ENCODE measurements at regions not wholly inside any gene's neighbourhood (a gene's known extent, or its start where the extent isn't known, plus 50 kb on each side); places are given as distances from the start of the nearest gene placed in this dataset.

GRCh38 chr18:22685788-22686187 lies 247.3 kb upstream of the RBBP8 start:
- H3K4me3 ChIP-seq (ENCODE audit: low read length): no peak overlapping the region
- no peak overlapping the region for H3K4me2 ChIP-seq (ENCODE audit: low read length)
- no peak overlapping the region for H3K27ac ChIP-seq (ENCODE audit: low read depth, low read length)
- H3K79me2 ChIP-seq (ENCODE audit: control insufficient read depth, low read length): no peaks in the 10 kb centered on the region
- no peaks in the 10 kb centered on the region for H3K36me3 ChIP-seq (ENCODE audit: control insufficient read depth, low read length)
- H3K9me3 ChIP-seq (ENCODE audit: control insufficient read depth, insufficient read depth, low read length): no peaks in the 10 kb centered on the region
- H3F3A ChIP-seq (ENCODE audit: control insufficient read depth, insufficient read depth): no peaks in the 10 kb centered on the region
- H3K9me2 ChIP-seq (replicated peaks; ENCODE audit: control insufficient read depth, low read length): no peaks in the 10 kb centered on the region
- no peaks in the 10 kb centered on the region for H4K20me1 ChIP-seq (ENCODE audit: control insufficient read depth, insufficient read depth, low read depth, low read length)
- H3K4me1 ChIP-seq (ENCODE audit: control insufficient read depth, low read length): no peaks in the 10 kb centered on the region
- no peak for TF ChIP-seq EZH2phosphoT487 (IDR thresholded peaks at IDR 0.05; ENCODE audit: borderline replicate concordance, low read length)
- TF ChIP-seq CTCF (IDR thresholded peaks at IDR 0.05; ENCODE audit: low read depth, low read length, poor library complexity, severe bottlenecking): no peak
- H3K27me3 ChIP-seq (ENCODE audit: control insufficient read depth, low read length): no peaks in the 10 kb centered on the region

- no peaks in the 10 kb centered on the region for H3K27me3 ChIP-seq (ENCODE audit: control insufficient read depth, low read length)
- H3F3A ChIP-seq (ENCODE audit: control insufficient read depth, insufficient read depth): no peaks in the 10 kb centered on the region
- no peaks in the 10 kb centered on the region for H3K4me1 ChIP-seq (ENCODE audit: control insufficient read depth, low read length)
- no peaks in the 10 kb centered on the region for H4K20me1 ChIP-seq (ENCODE audit: control insufficient read depth, insufficient read depth, low read depth, low read length)
- H3K4me3 ChIP-seq (ENCODE audit: low read length): no peak overlapping the region
- H3K27ac ChIP-seq (ENCODE audit: low read depth, low read length): no peak overlapping the region
- no peaks in the 10 kb centered on the region for H3K36me3 ChIP-seq (ENCODE audit: control insufficient read depth, low read length)
- H3K9me2 ChIP-seq (replicated peaks; ENCODE audit: control insufficient read depth, low read length): no peaks in the 10 kb centered on the region
- no peaks in the 10 kb centered on the region for H3K79me2 ChIP-seq (ENCODE audit: control insufficient read depth, low read length)
- H3K9me3 ChIP-seq (ENCODE audit: control insufficient read depth, insufficient read depth, low read length): no peaks in the 10 kb centered on the region
- no peak overlapping the region for H3K4me2 ChIP-seq (ENCODE audit: low read length)
- TF ChIP-seq EZH2phosphoT487 (IDR thresholded peaks at IDR 0.05; ENCODE audit: borderline replicate concordance, low read length) (no peak), CTCF (IDR thresholded peaks at IDR 0.05; ENCODE audit: low read depth, low read length, poor library complexity, severe bottlenecking) (no peak)
Measured at GRCh38 chr18:22687892-22688680, 245.0 kb upstream of the RBBP8 start.

- H3F3A ChIP-seq (ENCODE audit: control insufficient read depth, insufficient read depth): no peaks in the 10 kb centered on the region
- no peaks in the 10 kb centered on the region for H3K79me2 ChIP-seq (ENCODE audit: control insufficient read depth, low read length)
- no peaks in the 10 kb centered on the region for H3K4me1 ChIP-seq (ENCODE audit: control insufficient read depth, low read length)
- H3K36me3 ChIP-seq (ENCODE audit: control insufficient read depth, low read length): no peaks in the 10 kb centered on the region
- no peak overlapping the region for H3K4me2 ChIP-seq (ENCODE audit: low read length)
- H3K27ac ChIP-seq (ENCODE audit: low read depth, low read length): no peak overlapping the region
- no peaks in the 10 kb centered on the region for H3K9me3 ChIP-seq (ENCODE audit: control insufficient read depth, insufficient read depth, low read length)
- TF ChIP-seq CTCF (IDR thresholded peaks at IDR 0.05; ENCODE audit: low read depth, low read length, poor library complexity, severe bottlenecking): no peak
- TF ChIP-seq EZH2phosphoT487 (IDR thresholded peaks at IDR 0.05; ENCODE audit: borderline replicate concordance, low read length): no peak
- H3K9me2 ChIP-seq (replicated peaks; ENCODE audit: control insufficient read depth, low read length): no peaks in the 10 kb centered on the region
- H4K20me1 ChIP-seq (ENCODE audit: control insufficient read depth, insufficient read depth, low read depth, low read length): no peaks in the 10 kb centered on the region
- no peak overlapping the region for H3K4me3 ChIP-seq (ENCODE audit: low read length)
- H3K27me3 ChIP-seq (ENCODE audit: control insufficient read depth, low read length): no peaks in the 10 kb centered on the region
Measured at GRCh38 chr18:22688877-22689496, 244.1 kb upstream of the RBBP8 start.

Measured in DOHH2 (cell line).